ENCODE measurements at regions not wholly inside any gene's neighbourhood (a gene's known extent, or its start where the extent isn't known, plus 50 kb on each side); places are given as distances from the start of the nearest gene placed in this dataset.

GRCh38 chr15:61700803-61701202, 359.4 kb downstream of the VPS13C start:
- Histone ChIP-seq H3K4me1 (no peaks in the 10 kb centered on the region), H3K9me3 (no peaks in the 10 kb centered on the region), H3K27me3 (no peaks in the 10 kb centered on the region), H3K36me3 (no peaks in the 10 kb centered on the region), H3K4me3 (no peak overlapping the region), H3K27ac (no peak overlapping the region)
- intact Hi-C loops (cut with DNase I; ENCODE audit: low total_unique reads), result no loop called here
- no peak for TF ChIP-seq POLR2A (IDR thresholded peaks at IDR 0.05)
- TF ChIP-seq, protein P1, sequence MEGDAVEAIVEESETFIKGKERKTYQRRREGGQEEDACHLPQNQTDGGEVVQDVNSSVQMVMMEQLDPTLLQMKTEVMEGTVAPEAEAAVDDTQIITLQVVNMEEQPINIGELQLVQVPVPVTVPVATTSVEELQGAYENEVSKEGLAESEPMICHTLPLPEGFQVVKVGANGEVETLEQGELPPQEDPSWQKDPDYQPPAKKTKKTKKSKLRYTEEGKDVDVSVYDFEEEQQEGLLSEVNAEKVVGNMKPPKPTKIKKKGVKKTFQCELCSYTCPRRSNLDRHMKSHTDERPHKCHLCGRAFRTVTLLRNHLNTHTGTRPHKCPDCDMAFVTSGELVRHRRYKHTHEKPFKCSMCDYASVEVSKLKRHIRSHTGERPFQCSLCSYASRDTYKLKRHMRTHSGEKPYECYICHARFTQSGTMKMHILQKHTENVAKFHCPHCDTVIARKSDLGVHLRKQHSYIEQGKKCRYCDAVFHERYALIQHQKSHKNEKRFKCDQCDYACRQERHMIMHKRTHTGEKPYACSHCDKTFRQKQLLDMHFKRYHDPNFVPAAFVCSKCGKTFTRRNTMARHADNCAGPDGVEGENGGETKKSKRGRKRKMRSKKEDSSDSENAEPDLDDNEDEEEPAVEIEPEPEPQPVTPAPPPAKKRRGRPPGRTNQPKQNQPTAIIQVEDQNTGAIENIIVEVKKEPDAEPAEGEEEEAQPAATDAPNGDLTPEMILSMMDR (IDR thresholded peaks at IDR 0.05), result no peak
- no peak for DNase-seq

- Histone ChIP-seq H3K9me3 (no peaks in the 10 kb centered on the region), H3K4me3 (no peak overlapping the region), H3K36me3 (no peaks in the 10 kb centered on the region), H3K4me1 (no peaks in the 10 kb centered on the region), H3K27me3 (no peaks in the 10 kb centered on the region), H3K27ac (no peak overlapping the region)
- TF ChIP-seq, protein P1 (IDR thresholded peaks at IDR 0.05), result no peak
- no peak for TF ChIP-seq POLR2A (IDR thresholded peaks at IDR 0.05)
- DNase-seq, result no peak
- intact Hi-C loops (cut with DNase I; ENCODE audit: low total_unique reads), result no loop called here
Observed at GRCh38 chr15:61697796-61698195, 362.5 kb downstream of the VPS13C start.

GRCh38 chr15:61689067-61689466, 371.2 kb downstream of the VPS13C start:
- Histone ChIP-seq H3K4me3 (no peak overlapping the region), H3K27me3 (no peaks in the 10 kb centered on the region), H3K36me3 (no peaks in the 10 kb centered on the region), H3K27ac (no peak overlapping the region), H3K4me1 (no peaks in the 10 kb centered on the region), H3K9me3 (no peaks in the 10 kb centered on the region)
- TF ChIP-seq POLR2A (IDR thresholded peaks at IDR 0.05), result no peak
- TF ChIP-seq, protein P1 (IDR thresholded peaks at IDR 0.05), result no peak
- intact Hi-C loops (cut with DNase I; ENCODE audit: low total_unique reads), result no loop called here
- DNase-seq, result no peak

- no peak for DNase-seq
- no peaks in the 10 kb centered on the region for H3K4me1 ChIP-seq
- no peaks in the 10 kb centered on the region for H3K9me3 ChIP-seq
- intact Hi-C loops (cut with DNase I; ENCODE audit: low total_unique reads), result no loop called here
- H3K27ac ChIP-seq, result no peak overlapping the region
- H3K36me3 ChIP-seq, result no peaks in the 10 kb centered on the region
- TF ChIP-seq POLR2A (IDR thresholded peaks at IDR 0.05), result no peak
- TF ChIP-seq, protein P1 (IDR thresholded peaks at IDR 0.05), result no peak
- H3K27me3 ChIP-seq, result no peaks in the 10 kb centered on the region
- H3K4me3 ChIP-seq, result no peak overlapping the region
Observed at GRCh38 chr15:61687651-61688050, 372.6 kb downstream of the VPS13C start.

GRCh38 chr15:61687124-61687523, 373.1 kb downstream of the VPS13C start:
- intact Hi-C loops (cut with DNase I; ENCODE audit: low total_unique reads), result no loop called here

More at GRCh38 chr15:61687124-61687523, 373.1 kb downstream of the VPS13C start:
- no peak overlapping the region for H3K4me3 ChIP-seq
- DNase-seq, result no peak
- no peaks in the 10 kb centered on the region for H3K9me3 ChIP-seq
- no peaks in the 10 kb centered on the region for H3K36me3 ChIP-seq
- no peak for TF ChIP-seq POLR2A (IDR thresholded peaks at IDR 0.05)
- TF ChIP-seq, protein P1 (IDR thresholded peaks at IDR 0.05), result no peak
- no peaks in the 10 kb centered on the region for H3K27me3 ChIP-seq
- H3K4me1 ChIP-seq, result no peaks in the 10 kb centered on the region
- H3K27ac ChIP-seq, result no peak overlapping the region

All from uterus (tissue), 3 donors.